ENCODE measurements at regions not wholly inside any gene's neighbourhood (a gene's known extent, or its start where the extent isn't known, plus 50 kb on each side); places are given as distances from the start of the nearest gene placed in this dataset.
"Not testable (repeated sequence)": the region's sequence is repeated elsewhere in the genome, so short reads cannot be mapped to it uniquely, and the experiment has no call there.

DNA sequence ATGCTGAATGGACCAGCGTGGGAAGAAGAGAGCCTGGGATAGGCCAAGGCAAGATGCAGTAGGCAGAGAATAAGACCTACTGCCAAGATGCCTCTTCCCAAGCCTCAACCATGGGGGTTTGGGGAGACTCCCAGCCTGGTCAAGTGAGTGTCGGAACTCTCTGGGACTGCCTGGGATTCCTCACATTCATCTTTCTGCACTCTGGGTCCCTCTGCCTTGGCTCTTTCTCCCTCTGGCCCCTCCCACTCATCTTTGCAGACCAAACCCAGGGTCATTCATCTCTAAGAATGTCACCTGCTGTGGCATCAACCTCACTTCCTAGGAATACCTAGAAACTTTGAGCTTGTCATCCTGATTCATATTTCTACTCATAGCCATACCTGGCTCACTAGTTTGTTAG is 211.3 kb upstream of the HNRNPA3 start:
- DNase-seq (ENCODE audit: low read depth): no peak

DNA sequence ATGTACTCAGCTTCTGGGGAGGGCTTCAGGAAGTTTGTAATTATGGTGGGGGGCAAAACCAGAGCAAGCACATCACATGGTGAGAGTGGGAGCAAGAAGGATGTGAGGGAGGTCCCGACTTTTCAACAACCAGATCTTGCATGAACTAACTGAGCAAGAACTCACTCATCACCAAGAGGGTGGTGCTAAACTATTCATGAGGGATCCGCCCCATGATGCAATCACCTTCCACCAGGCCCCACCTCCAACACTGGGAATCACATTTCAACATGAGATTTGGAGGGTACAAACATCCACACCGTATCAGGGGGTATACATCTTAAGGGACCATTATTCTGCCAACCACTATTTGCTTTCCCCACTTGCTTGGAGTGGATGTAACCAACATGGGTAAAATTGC is 209.6 kb upstream of the HNRNPA3 start:
- DNase-seq (ENCODE audit: low read depth): no peak

DNA sequence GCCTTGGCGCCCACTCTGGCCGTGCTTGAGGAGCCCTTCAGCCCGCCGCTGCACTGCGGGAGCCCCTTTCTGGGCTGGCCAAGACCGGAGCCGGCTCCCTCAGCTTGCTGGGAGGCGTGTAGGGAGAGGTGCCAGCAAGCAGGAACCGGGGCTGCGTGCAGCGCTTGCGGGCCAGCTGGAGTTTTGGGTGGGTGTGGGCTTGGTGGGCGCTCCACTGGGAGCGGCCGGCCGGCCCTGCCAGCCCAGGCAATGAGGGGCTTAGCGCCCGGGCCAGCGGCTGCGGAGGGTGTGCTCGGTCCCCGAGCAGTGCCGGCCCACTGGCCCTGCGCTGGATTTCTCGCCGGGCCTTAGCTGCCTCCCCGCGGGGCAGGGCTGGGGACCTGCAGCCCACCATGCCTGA is 204.9 kb upstream of the HNRNPA3 start:
- not testable (repeated sequence) for DNase-seq (ENCODE audit: low read depth)

DNA sequence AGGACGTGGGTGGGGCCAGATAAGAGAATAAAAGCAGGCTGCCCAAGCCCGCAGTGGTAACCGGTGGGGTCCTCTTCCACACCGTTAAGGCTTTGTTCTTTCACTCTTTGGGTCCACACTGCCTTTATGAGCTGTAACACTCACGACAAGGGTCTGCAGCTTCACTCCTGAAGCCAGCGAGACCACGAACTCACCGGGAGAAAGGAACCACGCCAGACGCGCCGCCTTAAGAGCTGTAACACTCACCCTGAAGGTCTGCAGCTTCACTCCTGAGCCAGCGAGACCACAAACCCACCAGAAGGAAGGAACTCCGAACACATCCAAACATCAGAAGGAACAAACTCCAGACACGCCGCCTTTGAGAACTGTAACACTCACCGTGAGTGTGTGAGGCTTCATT is 203.9 kb upstream of the HNRNPA3 start:
- not testable (repeated sequence) for DNase-seq (ENCODE audit: low read depth)

DNA sequence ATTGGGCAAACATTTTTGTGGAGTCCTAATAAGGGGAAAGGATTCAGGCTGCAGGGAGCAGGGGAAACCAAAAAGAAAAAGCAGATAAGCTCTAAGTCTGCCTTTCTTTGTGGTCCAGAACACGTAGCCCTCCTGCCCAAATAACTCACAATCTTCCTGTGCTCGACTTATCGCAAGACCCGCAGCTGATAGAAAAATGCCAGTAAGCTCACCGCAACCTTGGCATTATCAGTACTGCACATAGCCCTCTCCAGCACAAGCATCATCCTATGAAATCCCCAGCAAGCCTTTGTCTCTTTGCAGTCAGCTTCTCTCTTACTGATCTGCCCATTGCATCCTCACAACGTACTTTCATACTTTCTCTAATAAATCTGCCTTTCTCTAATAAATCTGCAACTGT is 202.4 kb upstream of the HNRNPA3 start:
- no peak for DNase-seq (ENCODE audit: low read depth)

DNA sequence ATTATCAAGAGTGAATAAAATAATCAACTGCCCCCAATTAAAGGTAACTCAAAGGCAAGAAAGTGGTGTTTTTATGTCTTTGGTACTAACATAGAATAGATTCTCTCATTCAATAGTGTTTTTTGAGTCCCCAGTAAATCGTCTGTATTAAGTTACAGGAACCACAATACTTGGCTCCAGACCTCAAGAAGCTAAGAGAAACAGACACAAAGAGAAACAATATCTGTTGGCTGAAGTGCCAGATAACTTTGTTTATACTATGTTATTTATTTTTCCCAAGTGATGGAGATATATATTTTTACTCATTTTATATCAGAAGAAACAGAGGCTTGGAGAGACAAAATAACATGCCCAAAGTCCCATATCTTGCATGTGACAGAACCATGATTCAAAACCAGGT is 201.7 kb upstream of the HNRNPA3 start:
- no peak for DNase-seq (ENCODE audit: low read depth)

DNA sequence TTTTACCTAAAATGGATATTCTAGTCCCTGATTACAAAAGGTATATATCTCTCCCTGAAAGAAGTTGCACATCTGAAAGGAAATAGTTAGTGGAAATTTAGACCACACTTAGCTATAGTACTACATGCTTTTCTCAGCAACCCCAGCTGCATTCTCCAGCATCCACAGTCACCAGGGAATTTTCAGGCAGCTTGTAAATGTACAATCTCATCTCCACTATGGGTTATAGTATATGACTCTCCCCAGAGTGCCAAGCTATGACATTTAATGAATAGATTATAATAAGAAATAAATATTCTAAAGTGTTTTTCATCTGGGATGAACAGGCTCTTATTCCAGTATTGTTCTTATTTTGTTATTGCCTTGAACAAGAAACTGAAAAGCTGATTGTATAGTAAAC is 197.6 kb upstream of the HNRNPA3 start:
- no peak for DNase-seq (ENCODE audit: low read depth)

DNA sequence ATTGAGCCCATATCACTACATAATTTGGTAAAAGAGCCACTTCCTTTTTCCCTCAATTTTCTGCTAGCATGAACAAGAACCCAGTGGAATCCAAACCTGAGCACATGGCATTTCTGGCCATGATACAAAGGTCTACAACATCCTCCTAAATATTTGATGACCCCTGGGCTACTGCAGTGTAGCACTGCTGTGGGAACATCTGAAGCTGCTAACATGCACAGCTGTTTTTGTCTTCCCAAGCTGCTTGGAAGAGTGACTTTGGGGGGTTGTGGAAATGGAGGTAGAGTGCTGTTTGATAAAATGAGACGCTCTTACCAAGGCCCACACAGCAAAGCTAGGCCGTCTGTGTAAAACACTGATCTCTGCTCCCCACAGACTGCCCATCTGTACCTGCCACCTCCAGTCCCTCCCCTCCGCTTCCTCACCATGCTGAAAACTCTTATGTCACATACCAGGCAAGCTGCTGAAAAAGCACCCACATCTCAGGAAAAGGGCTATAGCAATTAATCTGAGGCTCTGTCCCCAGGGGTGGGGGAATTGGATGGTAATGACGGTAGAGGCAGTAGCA is 197.2 kb upstream of the HNRNPA3 start:
- DNase-seq (ENCODE audit: low read depth): no peak

DNA sequence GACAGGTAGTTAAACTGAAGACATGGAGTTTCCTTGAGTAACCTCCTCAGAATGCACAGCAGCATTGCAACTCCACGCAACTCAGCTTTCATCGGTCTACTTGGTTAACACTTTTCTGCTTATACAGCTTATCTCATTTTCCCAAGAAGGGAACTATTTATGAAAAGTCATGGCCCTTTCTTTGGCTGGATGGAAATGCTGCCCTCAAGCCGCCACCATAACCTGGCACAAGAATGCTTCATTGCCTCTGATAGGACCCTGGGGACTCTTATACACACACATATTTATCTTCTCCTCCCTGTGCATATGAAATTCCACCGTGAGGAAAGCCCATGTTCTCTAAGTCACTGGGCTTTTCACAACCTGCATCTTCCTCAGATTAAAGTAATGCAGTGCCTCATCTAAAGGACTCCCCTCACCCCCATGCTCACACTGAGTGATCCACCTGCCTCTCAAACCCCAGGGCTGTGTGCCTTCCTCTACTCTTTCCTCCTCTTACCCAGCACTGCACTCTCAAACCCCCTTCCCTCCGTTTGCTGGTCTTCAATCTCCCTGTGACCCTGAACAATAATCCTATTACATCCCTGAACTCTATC is 192.0 kb upstream of the HNRNPA3 start:
- DNase-seq (ENCODE audit: low read depth): no peak

DNA sequence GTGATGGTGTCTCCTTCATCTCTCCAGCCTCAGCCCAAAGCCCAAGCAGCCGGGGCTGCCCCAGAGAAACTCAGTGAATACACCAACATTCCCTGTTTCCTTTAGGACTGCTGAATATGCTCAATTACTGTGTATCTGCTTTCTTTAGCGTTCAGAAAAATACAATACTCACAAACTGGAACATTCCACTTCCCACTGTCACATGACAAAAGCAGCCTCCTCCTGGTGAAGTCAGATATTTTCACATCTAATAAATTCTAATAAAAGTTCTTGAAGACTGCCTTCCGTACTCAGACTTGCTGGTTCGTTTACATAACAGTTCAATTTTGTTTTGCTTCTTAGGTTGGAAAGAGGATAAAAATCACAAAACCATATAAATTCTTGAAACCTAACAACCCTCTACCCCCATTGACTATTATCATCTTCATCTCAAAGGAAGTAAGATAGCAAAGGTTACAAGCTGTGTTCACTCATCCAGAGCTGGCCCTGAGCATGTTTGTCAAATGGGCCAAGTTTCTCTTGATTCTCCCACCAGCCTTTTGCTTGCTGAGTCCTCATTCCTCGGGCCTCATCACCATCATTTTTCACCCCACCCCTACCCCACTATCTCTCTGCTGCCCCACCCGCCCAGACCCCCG is 190.8 kb upstream of the HNRNPA3 start:
- DNase-seq (ENCODE audit: low read depth): no peak

DNA sequence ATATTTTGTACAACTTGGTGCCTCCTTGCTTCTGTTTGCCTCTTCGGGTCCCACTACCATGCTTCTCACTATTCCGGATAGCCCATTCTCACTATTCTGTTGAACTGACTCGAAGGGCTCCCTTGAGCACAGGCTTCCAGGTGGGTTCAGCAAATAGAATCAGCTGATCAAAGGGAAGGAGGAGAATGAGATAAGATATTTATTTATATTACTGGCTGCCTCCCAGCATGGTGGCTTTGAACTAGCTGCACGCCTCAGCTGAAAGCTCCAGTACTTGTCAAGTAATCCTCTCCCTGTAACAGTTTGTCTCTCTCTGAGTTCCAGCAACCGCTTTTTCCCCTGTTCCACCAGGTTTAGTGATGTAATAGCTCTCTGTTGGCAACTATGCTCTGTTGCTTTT is 187.8 kb upstream of the HNRNPA3 start:
- no peak for DNase-seq (ENCODE audit: low read depth)

DNA sequence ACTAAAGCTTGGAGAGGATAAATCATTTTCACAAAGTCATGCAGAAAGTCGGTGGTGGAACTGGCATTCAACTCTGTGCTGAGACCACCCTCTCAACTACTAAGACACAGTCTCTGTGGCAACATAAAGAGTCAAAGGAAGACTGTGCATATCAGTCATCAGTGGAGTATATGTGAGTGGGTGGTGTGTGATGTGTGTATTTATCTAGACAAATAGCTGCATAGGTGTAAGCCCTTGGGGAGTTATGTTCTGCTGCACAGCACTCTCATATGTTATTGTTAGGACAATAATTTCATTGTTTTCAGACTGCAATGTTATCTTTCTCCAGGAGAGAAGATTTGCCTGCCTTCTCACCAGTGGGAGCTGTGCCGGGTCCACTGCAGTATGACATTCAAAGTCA is 186.3 kb upstream of the HNRNPA3 start:
- DNase-seq (ENCODE audit: low read depth): no peak

DNA sequence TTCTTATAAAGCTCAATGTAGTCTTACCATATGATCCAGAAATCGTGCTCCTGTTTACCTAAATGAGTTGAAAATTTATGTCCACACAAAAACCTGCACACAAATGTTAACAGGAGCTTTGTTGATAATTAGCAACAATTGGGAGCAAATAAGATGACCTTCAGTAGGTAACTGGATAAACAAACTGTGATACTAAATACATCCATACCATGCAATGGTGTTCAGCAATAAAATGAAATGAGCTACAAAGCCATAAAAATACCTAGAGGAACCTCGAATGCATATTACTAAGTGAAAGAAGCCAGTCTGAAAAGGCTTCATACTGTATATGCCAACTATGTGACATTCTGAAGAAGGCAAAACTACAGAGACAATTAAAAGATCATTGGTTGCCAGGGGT is 185.6 kb upstream of the HNRNPA3 start:
- DNase-seq (ENCODE audit: low read depth): no peak

DNA sequence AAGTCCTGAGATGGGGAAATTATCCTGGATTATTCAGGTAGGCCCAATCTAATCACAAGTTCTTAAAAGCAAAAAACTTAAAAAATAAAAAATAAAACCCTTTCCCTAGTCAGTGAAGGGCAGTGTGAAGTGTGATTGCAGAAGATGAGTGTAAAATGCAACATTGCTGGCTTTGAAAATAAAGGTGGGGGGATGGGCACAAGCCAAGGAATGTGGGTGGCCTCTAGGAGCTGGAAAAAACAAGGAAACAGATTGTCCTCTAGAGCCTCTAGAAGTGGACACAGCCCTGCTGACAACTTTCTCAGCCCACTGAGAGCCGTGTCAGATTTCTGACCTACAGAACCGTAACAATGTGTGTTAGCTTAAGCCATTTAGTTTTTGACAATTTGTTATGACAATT is 184.3 kb upstream of the HNRNPA3 start:
- DNase-seq (ENCODE audit: low read depth): no peak

DNA sequence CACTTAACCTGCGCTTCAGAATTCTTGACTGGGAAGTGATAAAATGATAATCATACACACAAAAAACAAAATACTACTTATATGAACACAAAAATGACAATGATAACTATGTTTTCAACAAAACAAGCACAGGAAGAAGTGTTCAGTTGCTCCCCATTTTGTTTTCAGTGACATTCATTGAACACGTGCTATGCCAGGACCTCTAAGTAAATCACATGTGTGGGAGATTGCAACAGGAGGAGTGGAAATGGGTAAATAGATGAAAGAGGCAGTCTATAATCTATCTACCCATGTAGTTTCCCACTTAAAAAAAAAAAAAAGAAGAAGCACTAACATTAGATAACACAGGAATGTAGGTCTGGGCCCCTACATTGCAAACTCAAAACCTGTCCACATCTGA is 183.5 kb upstream of the HNRNPA3 start:
- DNase-seq (ENCODE audit: low read depth): no peak

DNA sequence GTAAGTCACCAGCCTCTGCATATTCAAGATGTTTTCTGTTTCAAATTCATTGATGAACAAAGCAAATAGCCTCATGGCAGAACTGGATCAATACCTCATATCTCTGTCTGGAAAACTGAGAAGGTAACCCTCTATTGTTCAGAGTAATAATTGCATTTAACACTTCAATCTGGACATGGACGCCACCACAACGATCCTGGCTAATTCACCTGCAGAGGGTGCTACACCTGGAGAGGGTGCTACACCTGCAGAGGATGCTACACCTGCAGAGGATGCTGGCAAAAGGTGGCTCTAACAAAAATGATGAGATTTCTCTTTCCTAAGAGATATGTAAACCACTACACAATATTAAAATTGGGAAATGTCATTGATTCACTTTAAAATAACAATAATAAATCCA is 183.1 kb upstream of the HNRNPA3 start:
- no peak for DNase-seq (ENCODE audit: low read depth)

DNA sequence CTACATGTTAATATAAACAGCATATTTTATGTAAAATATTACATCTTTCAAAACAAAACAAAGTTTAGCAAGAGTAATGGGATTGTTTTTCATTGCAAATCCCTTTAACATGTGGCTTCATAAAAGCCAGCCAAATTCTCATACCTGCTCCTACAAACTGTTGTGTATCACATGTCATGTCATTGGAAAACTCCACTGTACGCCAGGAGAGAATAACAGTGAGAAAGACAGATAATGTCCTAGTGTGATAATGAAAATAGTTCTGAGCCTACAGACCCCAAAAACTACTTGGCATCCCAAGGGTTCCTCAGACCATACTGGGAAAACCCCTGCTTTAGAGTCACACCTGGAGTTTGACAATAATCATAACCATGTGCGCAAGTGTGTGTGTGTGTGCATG is 182.7 kb upstream of the HNRNPA3 start:
- no peak for DNase-seq (ENCODE audit: low read depth)

DNA sequence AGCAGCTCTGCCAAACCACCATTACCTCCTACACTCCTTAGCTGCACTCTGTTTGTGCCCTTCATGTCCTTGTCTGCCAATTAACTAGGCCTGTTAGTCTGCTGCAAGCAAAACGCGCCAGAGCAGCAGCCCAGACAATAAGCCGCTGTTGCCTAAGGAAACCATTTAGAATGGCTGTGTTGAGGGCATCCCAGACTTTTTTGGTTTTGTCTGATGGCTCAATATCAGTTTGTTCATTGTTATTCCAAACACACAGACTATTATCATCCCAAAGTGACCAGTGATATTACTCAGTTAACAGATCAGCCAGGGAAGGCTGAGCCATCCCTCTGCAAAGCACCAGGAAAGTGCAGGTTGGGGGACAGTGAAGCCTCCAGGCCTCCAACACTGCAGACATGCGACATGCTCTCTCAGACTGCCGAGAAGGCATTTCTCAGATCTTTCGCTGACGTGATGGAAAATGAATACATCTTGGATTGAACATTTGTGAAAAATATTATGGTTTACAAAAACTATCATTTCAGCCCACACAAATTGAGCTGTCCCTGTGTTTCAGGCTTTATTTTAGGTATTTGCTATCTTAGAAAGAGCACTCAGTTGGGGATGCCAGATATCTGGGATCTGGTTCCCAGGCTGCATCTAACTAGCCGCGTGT is 182.0 kb upstream of the HNRNPA3 start:
- no peak for DNase-seq (ENCODE audit: low read depth)

DNA sequence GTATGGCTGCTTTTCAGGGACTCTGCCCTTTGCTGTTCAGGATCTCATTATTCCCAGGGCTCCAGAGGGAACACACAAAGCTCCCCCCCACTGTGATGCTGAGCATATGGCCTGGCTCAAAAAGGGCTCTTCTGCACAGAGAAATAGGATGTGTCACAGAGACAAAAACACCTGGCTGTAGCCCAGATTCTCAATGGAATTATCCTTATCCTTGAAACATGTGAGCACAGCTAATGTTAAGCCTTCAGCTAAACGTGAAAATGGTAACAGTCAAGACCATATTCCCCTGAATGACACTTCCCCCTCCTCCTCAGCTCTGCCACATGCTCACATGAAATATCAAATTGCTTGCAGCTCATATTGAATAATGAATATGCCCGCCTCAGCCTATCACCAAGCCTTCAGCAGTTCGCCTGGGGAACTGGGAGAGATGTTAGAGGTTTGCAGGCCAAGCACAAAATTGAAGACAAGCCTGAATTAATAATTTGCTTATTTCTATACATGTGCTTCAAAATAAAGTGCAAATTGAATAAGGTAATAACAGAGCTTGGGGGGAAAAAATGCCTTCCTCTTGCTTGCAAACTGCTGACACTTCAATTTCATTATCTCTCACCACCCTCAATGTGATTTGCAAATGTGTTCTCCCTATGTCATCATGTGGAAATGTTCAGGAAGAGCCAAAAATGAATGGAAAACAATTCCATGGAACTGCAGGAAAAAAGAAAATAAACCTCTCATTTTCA is 181.0 kb upstream of the HNRNPA3 start:
- no peak for DNase-seq (ENCODE audit: low read depth)

DNA sequence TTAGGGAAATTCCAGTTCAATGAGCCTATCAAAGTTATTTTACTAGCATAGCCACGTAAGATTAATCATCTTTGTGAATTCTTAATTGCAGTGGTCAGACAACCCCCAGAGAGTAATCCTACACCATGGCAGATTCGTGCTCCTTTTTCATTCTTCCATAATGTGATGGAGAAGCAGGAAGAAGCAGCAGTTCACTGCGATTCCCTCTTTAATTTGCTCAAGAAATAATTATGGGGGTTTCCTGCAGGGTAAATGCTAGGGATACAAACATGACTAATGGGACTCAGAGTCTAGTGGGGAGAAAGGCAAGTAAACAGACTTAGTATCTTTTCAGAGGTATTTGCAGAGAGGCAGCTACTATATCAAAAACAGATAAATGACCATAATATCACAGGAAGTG is 175.8 kb upstream of the HNRNPA3 start:
- DNase-seq (ENCODE audit: low read depth): no peak

DNA sequence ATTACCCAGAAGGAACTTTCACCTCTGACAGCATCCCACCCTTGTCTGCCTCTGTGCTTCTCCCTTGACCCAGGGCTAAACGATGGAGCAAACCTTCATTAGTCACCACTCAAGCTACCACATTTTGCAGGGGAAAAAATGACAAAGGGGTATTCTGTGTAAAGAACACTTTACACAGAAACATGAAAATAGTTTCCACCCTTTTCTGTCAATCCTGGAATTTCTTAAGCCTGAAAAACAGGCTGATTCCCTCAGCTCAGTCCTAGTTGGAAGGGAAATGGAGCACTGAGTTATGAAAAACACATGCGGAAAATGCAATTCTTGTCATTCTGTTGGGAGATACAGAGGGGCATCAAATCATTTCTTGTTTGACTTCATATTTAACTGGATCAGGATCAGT is 175.0 kb upstream of the HNRNPA3 start:
- no peak for DNase-seq (ENCODE audit: low read depth)

DNA sequence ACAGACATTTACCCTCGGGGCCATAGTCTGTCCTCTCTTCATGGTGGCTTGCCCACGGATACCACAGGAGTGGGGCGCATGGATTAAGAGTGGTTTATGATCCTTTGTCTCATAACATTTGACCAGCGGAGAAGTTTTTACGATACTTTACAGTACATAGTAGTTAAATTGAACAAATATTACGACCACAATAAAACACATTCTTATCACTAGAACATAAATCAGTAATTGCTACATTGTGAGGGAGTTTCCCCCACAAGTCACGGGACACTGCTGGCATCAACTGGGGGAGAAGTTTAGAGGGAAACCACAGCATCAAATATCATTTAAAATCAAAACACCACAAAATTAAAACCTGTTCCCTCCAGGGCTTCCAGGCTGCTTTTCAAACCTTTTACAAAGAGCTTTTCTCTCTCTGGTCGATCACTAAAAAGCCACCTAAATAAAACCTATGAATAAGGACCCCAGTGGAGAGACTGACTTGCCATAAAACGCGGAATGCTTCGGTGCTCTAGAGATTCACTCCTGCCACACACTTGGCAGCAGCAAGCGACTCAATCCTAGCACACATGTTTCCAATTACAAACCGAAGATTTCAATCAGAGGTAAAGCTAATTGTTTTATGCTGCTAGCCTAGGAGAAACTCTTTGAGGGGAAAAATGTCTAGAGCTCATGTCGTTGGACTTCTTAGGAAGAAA is 173.7 kb upstream of the HNRNPA3 start:
- DNase-seq (ENCODE audit: low read depth): no peak
